ENCODE measurements at regions not wholly inside any gene's neighbourhood (a gene's known extent, or its start where the extent isn't known, plus 50 kb on each side); places are given as distances from the start of the nearest gene placed in this dataset.

GRCh38 chr6:25196464-25196863 is 82.7 kb upstream of the CARMIL1 start:
- Histone ChIP-seq H3K4me3 (ENCODE audit: low read length) (no peak overlapping the region), H4K20me1 (ENCODE audit: control insufficient read depth, insufficient read depth, low read depth, low read length) (no peaks in the 10 kb centered on the region)

DNA sequence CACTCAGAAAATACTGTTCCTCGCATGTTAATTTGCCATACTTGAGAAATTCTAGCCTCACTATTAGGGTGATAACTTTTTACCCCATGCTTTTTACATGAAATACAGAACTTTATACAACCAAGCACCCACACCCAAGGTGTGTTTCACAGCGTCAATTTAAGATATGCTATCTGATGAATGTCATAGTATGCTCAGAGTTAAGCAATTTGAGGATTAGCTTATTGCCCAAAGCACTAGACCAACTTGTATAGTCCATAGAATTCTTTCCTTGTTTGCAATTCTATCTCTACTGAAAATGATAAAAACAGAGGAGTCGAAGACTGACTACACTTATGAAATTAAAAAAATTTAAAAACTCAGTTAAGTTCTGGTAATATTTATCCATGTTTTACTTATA is 82.1 kb upstream of the CARMIL1 start:
- Histone ChIP-seq H3K4me2 (ENCODE audit: low read length) (no peak overlapping the region), H4K20me1 (ENCODE audit: control insufficient read depth, insufficient read depth, low read depth, low read length) (no peaks in the 10 kb centered on the region), H3K27me3 (ENCODE audit: control insufficient read depth, low read length) (no peaks in the 10 kb centered on the region), H3K9me2 (replicated peaks; ENCODE audit: control insufficient read depth, low read length) (no peaks in the 10 kb centered on the region), H3K79me2 (ENCODE audit: control insufficient read depth, low read length) (no peaks in the 10 kb centered on the region), H3K9me3 (ENCODE audit: control insufficient read depth, insufficient read depth, low read length) (no peaks in the 10 kb centered on the region), H3F3A (ENCODE audit: control insufficient read depth, insufficient read depth) (no peaks in the 10 kb centered on the region), H3K4me1 (ENCODE audit: control insufficient read depth, low read length) (no peaks in the 10 kb centered on the region), H3K36me3 (ENCODE audit: control insufficient read depth, low read length) (no peaks in the 10 kb centered on the region), H3K4me3 (ENCODE audit: low read length) (no peak overlapping the region), H3K27ac (ENCODE audit: low read depth, low read length) (no peak overlapping the region)
- TF ChIP-seq CTCF (IDR thresholded peaks at IDR 0.05; ENCODE audit: low read depth, low read length, poor library complexity, severe bottlenecking): no peak
- TF ChIP-seq EZH2phosphoT487 (IDR thresholded peaks at IDR 0.05; ENCODE audit: borderline replicate concordance, low read length): no peak

More at GRCh38 chr6:25196464-25196863, 82.7 kb upstream of the CARMIL1 start:
- no peaks in the 10 kb centered on the region for H3F3A ChIP-seq (ENCODE audit: control insufficient read depth, insufficient read depth)
- H3K4me2 ChIP-seq (ENCODE audit: low read length): no peak overlapping the region
- no peaks in the 10 kb centered on the region for H3K9me3 ChIP-seq (ENCODE audit: control insufficient read depth, insufficient read depth, low read length)
- no peaks in the 10 kb centered on the region for H3K27me3 ChIP-seq (ENCODE audit: control insufficient read depth, low read length)
- H3K27ac ChIP-seq (ENCODE audit: low read depth, low read length): no peak overlapping the region
- H3K79me2 ChIP-seq (ENCODE audit: control insufficient read depth, low read length): no peaks in the 10 kb centered on the region
- H3K4me1 ChIP-seq (ENCODE audit: control insufficient read depth, low read length): no peaks in the 10 kb centered on the region
- H3K36me3 ChIP-seq (ENCODE audit: control insufficient read depth, low read length): no peaks in the 10 kb centered on the region
- H3K9me2 ChIP-seq (replicated peaks; ENCODE audit: control insufficient read depth, low read length): no peaks in the 10 kb centered on the region
- no peak for TF ChIP-seq EZH2phosphoT487 (IDR thresholded peaks at IDR 0.05; ENCODE audit: borderline replicate concordance, low read length)
- TF ChIP-seq CTCF (IDR thresholded peaks at IDR 0.05; ENCODE audit: low read depth, low read length, poor library complexity, severe bottlenecking): no peak

DNA sequence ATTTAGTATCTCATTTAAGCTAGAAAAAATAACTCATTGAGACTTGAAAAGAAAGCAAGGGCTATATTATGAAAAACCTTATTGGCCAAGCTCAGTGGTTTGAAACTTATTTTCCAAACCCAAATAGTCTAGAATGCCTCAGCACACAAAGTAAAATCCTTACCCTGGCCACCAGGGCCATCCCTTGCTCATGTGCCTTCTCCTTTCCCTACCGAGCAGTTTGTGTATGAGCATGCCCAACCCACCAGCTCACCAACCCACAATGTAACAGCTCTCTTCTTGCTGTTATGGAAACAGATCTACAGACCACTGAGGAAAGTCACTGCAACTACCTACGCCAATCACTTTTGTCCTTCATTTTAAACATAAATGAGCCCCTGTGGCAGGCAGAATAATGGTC is 79.6 kb upstream of the CARMIL1 start:
- no peaks in the 10 kb centered on the region for H3F3A ChIP-seq (ENCODE audit: control insufficient read depth, insufficient read depth)
- no peaks in the 10 kb centered on the region for H3K79me2 ChIP-seq (ENCODE audit: control insufficient read depth, low read length)
- H4K20me1 ChIP-seq (ENCODE audit: control insufficient read depth, insufficient read depth, low read depth, low read length): no peaks in the 10 kb centered on the region
- H3K9me3 ChIP-seq (ENCODE audit: control insufficient read depth, insufficient read depth, low read length): no peaks in the 10 kb centered on the region
- no peak overlapping the region for H3K4me3 ChIP-seq (ENCODE audit: low read length)
- no peak overlapping the region for H3K4me2 ChIP-seq (ENCODE audit: low read length)
- H3K4me1 ChIP-seq (ENCODE audit: control insufficient read depth, low read length): no peaks in the 10 kb centered on the region
- H3K27me3 ChIP-seq (ENCODE audit: control insufficient read depth, low read length): no peaks in the 10 kb centered on the region
- H3K36me3 ChIP-seq (ENCODE audit: control insufficient read depth, low read length): no peaks in the 10 kb centered on the region
- TF ChIP-seq CTCF (IDR thresholded peaks at IDR 0.05; ENCODE audit: low read depth, low read length, poor library complexity, severe bottlenecking) (no peak), EZH2phosphoT487 (IDR thresholded peaks at IDR 0.05; ENCODE audit: borderline replicate concordance, low read length) (no peak)
- H3K9me2 ChIP-seq (replicated peaks; ENCODE audit: control insufficient read depth, low read length): no peaks in the 10 kb centered on the region
- no peak overlapping the region for H3K27ac ChIP-seq (ENCODE audit: low read depth, low read length)

- H3K36me3 ChIP-seq (ENCODE audit: control insufficient read depth, low read length): no peaks in the 10 kb centered on the region
- H3K27me3 ChIP-seq (ENCODE audit: control insufficient read depth, low read length): no peaks in the 10 kb centered on the region
- H4K20me1 ChIP-seq (ENCODE audit: control insufficient read depth, insufficient read depth, low read depth, low read length): no peaks in the 10 kb centered on the region
- no peaks in the 10 kb centered on the region for H3F3A ChIP-seq (ENCODE audit: control insufficient read depth, insufficient read depth)
- no peak overlapping the region for H3K4me3 ChIP-seq (ENCODE audit: low read length)
- no peak overlapping the region for H3K4me2 ChIP-seq (ENCODE audit: low read length)
- no peaks in the 10 kb centered on the region for H3K4me1 ChIP-seq (ENCODE audit: control insufficient read depth, low read length)
- H3K27ac ChIP-seq (ENCODE audit: low read depth, low read length): no peak overlapping the region
- no peaks in the 10 kb centered on the region for H3K9me2 ChIP-seq (replicated peaks; ENCODE audit: control insufficient read depth, low read length)
- H3K9me3 ChIP-seq (ENCODE audit: control insufficient read depth, insufficient read depth, low read length): no peaks in the 10 kb centered on the region
- TF ChIP-seq EZH2phosphoT487 (IDR thresholded peaks at IDR 0.05; ENCODE audit: borderline replicate concordance, low read length) (no peak), CTCF (IDR thresholded peaks at IDR 0.05; ENCODE audit: low read depth, low read length, poor library complexity, severe bottlenecking) (no peak)
- H3K79me2 ChIP-seq (ENCODE audit: control insufficient read depth, low read length): no peaks in the 10 kb centered on the region
Measured at GRCh38 chr6:25202504-25202903, 76.7 kb upstream of the CARMIL1 start.

All from DOHH2 (cell line).